ENCODE measurements at regions not wholly inside any gene's neighbourhood (a gene's known extent, or its start where the extent isn't known, plus 50 kb on each side); places are given as distances from the start of the nearest gene placed in this dataset.

DNA sequence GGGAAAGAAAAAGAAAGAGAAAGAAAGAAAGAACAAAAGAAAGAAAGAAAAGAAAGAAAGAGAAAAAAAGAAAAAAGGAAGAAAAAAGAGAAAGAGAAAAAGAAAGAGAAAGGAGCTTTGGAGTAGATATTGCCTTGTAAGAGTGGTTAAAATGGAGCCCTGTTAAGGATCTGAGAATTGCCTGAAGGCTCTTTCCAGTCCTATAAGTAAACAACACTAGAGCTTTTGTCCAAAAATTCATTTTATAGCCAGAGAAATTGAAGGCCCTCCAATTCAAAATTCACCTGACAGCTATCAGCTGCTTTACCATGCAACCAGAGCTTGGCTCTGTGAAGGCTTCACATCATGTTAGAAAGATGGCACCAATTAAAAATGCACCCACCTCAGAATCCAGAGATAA lies 102.1 kb upstream of the FRMD4B start:
- no peak overlapping the region for H2AFZ ChIP-seq (ENCODE audit: low read depth, low read length)
- no peaks in the 10 kb centered on the region for H3K79me2 ChIP-seq (replicated peaks; ENCODE audit: insufficient read depth, low read length)
- H4K20me1 ChIP-seq (ENCODE audit: insufficient read depth): no peaks in the 10 kb centered on the region
- H3K36me3 ChIP-seq (ENCODE audit: insufficient read depth, low read length): no peaks in the 10 kb centered on the region
- H3K27me3 ChIP-seq (ENCODE audit: insufficient read depth, low read depth, low read length): no peaks in the 10 kb centered on the region
- H3K4me2 ChIP-seq (ENCODE audit: low read length): no peak overlapping the region
- no peak overlapping the region for H3K9ac ChIP-seq (ENCODE audit: low read length)
- no peak overlapping the region for H3K4me3 ChIP-seq (ENCODE audit: low read length)
- TF ChIP-seq, protein P1, sequence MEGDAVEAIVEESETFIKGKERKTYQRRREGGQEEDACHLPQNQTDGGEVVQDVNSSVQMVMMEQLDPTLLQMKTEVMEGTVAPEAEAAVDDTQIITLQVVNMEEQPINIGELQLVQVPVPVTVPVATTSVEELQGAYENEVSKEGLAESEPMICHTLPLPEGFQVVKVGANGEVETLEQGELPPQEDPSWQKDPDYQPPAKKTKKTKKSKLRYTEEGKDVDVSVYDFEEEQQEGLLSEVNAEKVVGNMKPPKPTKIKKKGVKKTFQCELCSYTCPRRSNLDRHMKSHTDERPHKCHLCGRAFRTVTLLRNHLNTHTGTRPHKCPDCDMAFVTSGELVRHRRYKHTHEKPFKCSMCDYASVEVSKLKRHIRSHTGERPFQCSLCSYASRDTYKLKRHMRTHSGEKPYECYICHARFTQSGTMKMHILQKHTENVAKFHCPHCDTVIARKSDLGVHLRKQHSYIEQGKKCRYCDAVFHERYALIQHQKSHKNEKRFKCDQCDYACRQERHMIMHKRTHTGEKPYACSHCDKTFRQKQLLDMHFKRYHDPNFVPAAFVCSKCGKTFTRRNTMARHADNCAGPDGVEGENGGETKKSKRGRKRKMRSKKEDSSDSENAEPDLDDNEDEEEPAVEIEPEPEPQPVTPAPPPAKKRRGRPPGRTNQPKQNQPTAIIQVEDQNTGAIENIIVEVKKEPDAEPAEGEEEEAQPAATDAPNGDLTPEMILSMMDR (IDR thresholded peaks at IDR 0.05; ENCODE audit: poor library complexity, severe bottlenecking): no peak
- TF ChIP-seq, protein P2, sequence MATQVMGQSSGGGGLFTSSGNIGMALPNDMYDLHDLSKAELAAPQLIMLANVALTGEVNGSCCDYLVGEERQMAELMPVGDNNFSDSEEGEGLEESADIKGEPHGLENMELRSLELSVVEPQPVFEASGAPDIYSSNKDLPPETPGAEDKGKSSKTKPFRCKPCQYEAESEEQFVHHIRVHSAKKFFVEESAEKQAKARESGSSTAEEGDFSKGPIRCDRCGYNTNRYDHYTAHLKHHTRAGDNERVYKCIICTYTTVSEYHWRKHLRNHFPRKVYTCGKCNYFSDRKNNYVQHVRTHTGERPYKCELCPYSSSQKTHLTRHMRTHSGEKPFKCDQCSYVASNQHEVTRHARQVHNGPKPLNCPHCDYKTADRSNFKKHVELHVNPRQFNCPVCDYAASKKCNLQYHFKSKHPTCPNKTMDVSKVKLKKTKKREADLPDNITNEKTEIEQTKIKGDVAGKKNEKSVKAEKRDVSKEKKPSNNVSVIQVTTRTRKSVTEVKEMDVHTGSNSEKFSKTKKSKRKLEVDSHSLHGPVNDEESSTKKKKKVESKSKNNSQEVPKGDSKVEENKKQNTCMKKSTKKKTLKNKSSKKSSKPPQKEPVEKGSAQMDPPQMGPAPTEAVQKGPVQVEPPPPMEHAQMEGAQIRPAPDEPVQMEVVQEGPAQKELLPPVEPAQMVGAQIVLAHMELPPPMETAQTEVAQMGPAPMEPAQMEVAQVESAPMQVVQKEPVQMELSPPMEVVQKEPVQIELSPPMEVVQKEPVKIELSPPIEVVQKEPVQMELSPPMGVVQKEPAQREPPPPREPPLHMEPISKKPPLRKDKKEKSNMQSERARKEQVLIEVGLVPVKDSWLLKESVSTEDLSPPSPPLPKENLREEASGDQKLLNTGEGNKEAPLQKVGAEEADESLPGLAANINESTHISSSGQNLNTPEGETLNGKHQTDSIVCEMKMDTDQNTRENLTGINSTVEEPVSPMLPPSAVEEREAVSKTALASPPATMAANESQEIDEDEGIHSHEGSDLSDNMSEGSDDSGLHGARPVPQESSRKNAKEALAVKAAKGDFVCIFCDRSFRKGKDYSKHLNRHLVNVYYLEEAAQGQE (IDR thresholded peaks at IDR 0.05; ENCODE audit: borderline replicate concordance): no peak
- TF ChIP-seq POLR2AphosphoS5 (IDR thresholded peaks at IDR 0.05) (no peak), MXI1 (conservative IDR thresholded peaks at IDR 0.05; ENCODE audit: poor library complexity, severe bottlenecking) (no peak), EP300 (conservative IDR thresholded peaks at IDR 0.05; ENCODE audit: poor library complexity, severe bottlenecking) (no peak), EZH2 (IDR thresholded peaks at IDR 0.05; ENCODE audit: borderline replicate concordance, insufficient read depth, low read length, poor library complexity, severe bottlenecking) (no peak), SMC3 (conservative IDR thresholded peaks at IDR 0.05; ENCODE audit: poor library complexity) (no peak), RAD21 (conservative IDR thresholded peaks at IDR 0.05) (no peak)
- no peaks in the 10 kb centered on the region for H3F3A ChIP-seq (ENCODE audit: insufficient read depth, low read length, poor library complexity, severe bottlenecking)
- no peak overlapping the region for H3K27ac ChIP-seq (ENCODE audit: low read length)
- no peaks in the 10 kb centered on the region for H3K9me2 ChIP-seq (ENCODE audit: insufficient read depth, low read length)
- no peaks in the 10 kb centered on the region for H3K9me3 ChIP-seq (ENCODE audit: low read length)

DNA sequence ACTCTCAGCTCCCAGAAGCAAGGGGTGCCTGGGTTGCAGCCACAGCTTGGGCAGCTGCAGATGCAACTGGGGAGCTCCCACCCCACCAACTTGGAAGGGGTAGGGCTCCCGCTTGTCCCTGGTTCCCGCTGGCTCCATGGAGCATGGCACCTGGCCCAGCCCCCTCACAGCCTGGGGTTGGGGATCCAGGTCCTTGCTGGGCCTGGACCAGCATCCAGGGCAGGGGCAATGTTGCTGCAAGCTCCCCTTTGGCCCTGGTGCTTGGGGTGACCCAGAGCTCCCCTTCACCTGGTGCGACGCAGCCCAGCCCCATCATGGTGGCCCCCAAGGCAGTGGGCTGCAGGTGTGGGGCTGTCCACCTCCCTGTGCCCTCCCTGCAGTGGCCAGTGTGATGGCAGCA lies 99.6 kb upstream of the FRMD4B start:
- Histone ChIP-seq H3K9ac (ENCODE audit: low read length) (no peak overlapping the region), H4K20me1 (ENCODE audit: insufficient read depth) (no peaks in the 10 kb centered on the region), H3K4me2 (ENCODE audit: low read length) (no peak overlapping the region), H3K79me2 (replicated peaks; ENCODE audit: insufficient read depth, low read length) (no peaks in the 10 kb centered on the region), H3K27ac (ENCODE audit: low read length) (no peak overlapping the region), H3K9me3 (ENCODE audit: low read length) (no peaks in the 10 kb centered on the region), H3K36me3 (ENCODE audit: insufficient read depth, low read length) (no peaks in the 10 kb centered on the region), H3K4me3 (ENCODE audit: low read length) (no peak overlapping the region), H3F3A (ENCODE audit: insufficient read depth, low read length, poor library complexity, severe bottlenecking) (no peaks in the 10 kb centered on the region), H3K9me2 (ENCODE audit: insufficient read depth, low read length) (no peaks in the 10 kb centered on the region), H3K27me3 (ENCODE audit: insufficient read depth, low read depth, low read length) (no peaks in the 10 kb centered on the region), H2AFZ (ENCODE audit: low read depth, low read length) (no peak overlapping the region)
- TF ChIP-seq TAF1 (IDR thresholded peaks at IDR 0.05; ENCODE audit: low read depth) (no peak), POLR2AphosphoS5 (IDR thresholded peaks at IDR 0.05) (no peak), RAD21 (conservative IDR thresholded peaks at IDR 0.05) (no peak), EP300 (conservative IDR thresholded peaks at IDR 0.05; ENCODE audit: poor library complexity, severe bottlenecking) (no peak), SMC3 (conservative IDR thresholded peaks at IDR 0.05; ENCODE audit: poor library complexity) (no peak), EZH2 (IDR thresholded peaks at IDR 0.05; ENCODE audit: borderline replicate concordance, insufficient read depth, low read length, poor library complexity, severe bottlenecking) (no peak), MXI1 (conservative IDR thresholded peaks at IDR 0.05; ENCODE audit: poor library complexity, severe bottlenecking) (no peak)
- TF ChIP-seq, protein P2 (IDR thresholded peaks at IDR 0.05; ENCODE audit: borderline replicate concordance): no peak
- TF ChIP-seq, protein P1 (IDR thresholded peaks at IDR 0.05; ENCODE audit: poor library complexity, severe bottlenecking): no peak

Measured in neural cell (in vitro differentiated cells).